ENCODE measurements at regions not wholly inside any gene's neighbourhood (a gene's known extent, or its start where the extent isn't known, plus 50 kb on each side); places are given as distances from the start of the nearest gene placed in this dataset.

DNA sequence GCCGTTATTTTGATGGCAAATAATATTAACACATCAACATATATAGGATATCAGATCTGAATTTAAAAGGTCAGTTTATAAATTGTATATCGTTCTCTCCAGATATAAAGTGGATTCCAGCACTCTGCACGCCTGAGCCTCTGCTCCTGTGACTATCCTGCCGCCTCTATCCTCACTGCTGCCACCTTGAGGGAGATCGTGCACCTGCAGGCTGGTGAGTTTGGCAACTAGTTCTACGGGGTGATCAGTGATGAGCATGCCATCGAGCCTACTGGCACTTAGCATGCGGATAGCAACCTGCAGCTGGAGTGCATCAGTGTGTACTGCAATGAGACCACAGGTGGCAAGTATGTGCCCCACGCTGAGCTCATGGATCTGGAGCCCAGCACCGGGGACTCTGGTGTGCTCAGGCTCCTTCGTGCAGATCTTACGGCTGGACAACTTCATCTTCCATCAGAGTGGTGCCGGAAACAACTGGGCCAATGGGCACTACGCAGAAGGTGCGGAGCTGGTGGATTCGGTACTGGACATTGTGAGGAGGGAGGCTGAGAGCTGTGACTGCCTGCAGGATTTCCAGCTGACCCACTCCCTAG lies 84.9 kb downstream of the FBXO5 start:
- TF ChIP-seq, protein P1, sequence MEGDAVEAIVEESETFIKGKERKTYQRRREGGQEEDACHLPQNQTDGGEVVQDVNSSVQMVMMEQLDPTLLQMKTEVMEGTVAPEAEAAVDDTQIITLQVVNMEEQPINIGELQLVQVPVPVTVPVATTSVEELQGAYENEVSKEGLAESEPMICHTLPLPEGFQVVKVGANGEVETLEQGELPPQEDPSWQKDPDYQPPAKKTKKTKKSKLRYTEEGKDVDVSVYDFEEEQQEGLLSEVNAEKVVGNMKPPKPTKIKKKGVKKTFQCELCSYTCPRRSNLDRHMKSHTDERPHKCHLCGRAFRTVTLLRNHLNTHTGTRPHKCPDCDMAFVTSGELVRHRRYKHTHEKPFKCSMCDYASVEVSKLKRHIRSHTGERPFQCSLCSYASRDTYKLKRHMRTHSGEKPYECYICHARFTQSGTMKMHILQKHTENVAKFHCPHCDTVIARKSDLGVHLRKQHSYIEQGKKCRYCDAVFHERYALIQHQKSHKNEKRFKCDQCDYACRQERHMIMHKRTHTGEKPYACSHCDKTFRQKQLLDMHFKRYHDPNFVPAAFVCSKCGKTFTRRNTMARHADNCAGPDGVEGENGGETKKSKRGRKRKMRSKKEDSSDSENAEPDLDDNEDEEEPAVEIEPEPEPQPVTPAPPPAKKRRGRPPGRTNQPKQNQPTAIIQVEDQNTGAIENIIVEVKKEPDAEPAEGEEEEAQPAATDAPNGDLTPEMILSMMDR (IDR thresholded peaks at IDR 0.05; ENCODE audit: low read depth, low read length, missing control alignments) = peak; percentile 92
- peak; percentile 3 for DNase-seq (ENCODE audit: low read depth)
- no peak overlapping the region for H3K4me3 ChIP-seq (ENCODE audit: low read depth, low read length)

DNA sequence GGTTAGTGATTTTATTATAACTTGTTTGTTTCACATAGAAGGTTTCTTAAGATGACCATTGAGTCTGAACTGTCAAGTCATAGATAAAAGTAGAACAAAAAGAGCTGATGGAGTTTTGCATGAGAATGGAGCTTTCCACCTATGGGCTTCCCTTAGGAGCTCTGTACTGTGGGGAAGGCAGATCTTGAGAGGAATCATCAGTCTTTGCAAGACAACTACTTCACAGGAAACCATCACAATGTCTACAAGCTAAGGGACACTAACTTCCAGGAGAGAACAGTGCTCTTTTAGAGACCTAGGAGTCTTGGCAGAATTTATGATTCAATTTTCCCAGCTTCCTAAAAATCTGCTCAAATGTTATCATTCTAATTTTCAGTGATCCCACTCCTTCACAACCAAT lies 78.2 kb downstream of the FBXO5 start:
- no peak for DNase-seq (ENCODE audit: low read depth)
- TF ChIP-seq, protein P1 (IDR thresholded peaks at IDR 0.05; ENCODE audit: low read depth, low read length, missing control alignments) = no peak
- H3K4me3 ChIP-seq (ENCODE audit: low read depth, low read length) = no peak overlapping the region

DNA sequence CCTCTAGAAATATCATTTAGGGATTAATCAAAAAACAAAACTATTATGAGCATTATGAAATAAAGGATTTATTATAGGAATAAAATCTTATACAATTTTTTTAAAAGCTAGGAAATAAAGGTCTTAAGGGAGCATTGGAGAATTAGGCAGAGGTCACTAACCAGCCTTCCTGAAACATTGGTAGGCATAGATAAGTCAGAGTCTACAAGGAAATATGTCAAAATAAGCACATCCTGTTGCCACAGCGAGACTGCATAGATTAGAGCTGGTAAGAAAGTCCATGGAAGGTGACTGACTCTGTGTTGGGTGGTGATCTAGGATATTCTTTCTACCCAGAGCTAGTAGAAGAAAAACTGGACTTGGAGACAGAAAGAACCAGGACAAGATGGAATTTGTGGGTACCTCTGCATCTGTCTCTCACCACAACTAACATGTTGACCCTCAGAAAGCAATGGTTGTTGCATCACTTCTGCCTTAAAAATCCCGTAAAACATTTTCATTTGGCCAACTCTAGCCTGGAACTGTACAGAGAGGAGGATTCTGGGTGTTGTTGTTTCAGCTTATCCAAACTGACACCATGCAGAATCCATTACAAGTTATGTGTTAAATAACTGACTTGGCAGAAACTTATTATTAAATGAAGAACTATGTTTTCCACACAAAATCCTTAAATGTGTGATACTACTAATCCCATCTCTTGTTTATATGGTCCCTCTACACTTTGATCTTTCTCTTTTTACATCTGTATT lies 77.1 kb downstream of the FBXO5 start:
- TF ChIP-seq, protein P1 (IDR thresholded peaks at IDR 0.05; ENCODE audit: low read depth, low read length, missing control alignments) = no peak
- H3K4me3 ChIP-seq (ENCODE audit: low read depth, low read length) = no peak overlapping the region

DNA sequence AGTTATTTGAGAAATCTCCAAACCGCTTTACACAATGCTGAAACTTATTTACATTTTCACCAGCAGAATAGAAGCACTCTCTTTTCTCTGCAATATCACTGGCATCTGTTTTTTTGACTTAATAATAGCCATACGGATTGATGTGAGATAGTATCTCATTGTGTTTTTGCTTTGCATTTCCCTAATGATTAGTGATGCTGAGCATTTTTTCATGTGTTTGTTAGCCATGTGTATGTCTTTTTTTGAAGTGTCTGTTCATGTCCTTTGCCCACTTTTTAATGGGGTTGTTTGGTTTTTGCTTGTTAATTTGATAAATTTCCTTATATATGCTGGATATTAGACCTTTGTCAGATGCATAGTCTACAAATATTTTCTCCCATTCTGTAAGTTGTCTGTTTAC lies 73.6 kb downstream of the FBXO5 start:
- no peak for DNase-seq (ENCODE audit: low read depth)
- H3K4me3 ChIP-seq (ENCODE audit: low read depth, low read length) = no peak overlapping the region
- TF ChIP-seq, protein P1 (IDR thresholded peaks at IDR 0.05; ENCODE audit: low read depth, low read length, missing control alignments) = no peak

More for the DNA sequence above, 77.1 kb downstream of the FBXO5 start:
- DNase-seq (ENCODE audit: low read depth) = no peak

GRCh38 chr6:152916035-152916434 lies 66.8 kb downstream of the FBXO5 start:
- TF ChIP-seq, protein P1 (IDR thresholded peaks at IDR 0.05; ENCODE audit: low read depth, low read length, missing control alignments) = no peak
- H3K4me3 ChIP-seq (ENCODE audit: low read depth, low read length) = no peak overlapping the region
- no peak for DNase-seq (ENCODE audit: low read depth)

- TF ChIP-seq, protein P1 (IDR thresholded peaks at IDR 0.05; ENCODE audit: low read depth, low read length, missing control alignments) = no peak
- H3K4me3 ChIP-seq (ENCODE audit: low read depth, low read length) = no peak overlapping the region
- no peak for DNase-seq (ENCODE audit: low read depth)
Measured at GRCh38 chr6:152918991-152919390, 63.9 kb downstream of the FBXO5 start.

DNA sequence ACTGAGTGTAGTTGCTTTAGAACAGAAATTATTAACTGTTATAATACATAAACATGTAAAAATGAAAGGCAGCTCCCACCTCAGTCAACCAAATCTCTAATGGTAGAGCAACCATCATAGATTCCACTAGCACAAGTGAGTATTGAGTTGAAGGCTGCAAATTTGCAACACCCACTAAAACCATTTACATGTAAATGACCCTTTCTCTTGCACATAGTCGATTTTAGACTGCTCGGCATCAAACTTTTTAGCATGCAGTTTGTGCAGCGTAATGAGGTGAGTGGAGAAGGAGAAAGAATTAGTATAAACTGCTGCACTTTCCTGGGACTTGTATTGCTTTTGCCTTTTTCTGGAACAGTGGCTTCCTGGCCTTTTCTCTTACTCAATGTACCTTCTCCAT lies 62.8 kb downstream of the FBXO5 start:
- no peak for DNase-seq (ENCODE audit: low read depth)
- H3K4me3 ChIP-seq (ENCODE audit: low read depth, low read length) = no peak overlapping the region
- TF ChIP-seq, protein P1 (IDR thresholded peaks at IDR 0.05; ENCODE audit: low read depth, low read length, missing control alignments) = no peak

Data from GM12864 (cell line).